ENCODE measurements at regions not wholly inside any gene's neighbourhood (a gene's known extent, or its start where the extent isn't known, plus 50 kb on each side); places are given as distances from the start of the nearest gene placed in this dataset.
"Not testable (repeated sequence)": the region's sequence is repeated elsewhere in the genome, so short reads cannot be mapped to it uniquely, and the experiment has no call there.

GRCh38 chr5:114148253-114148652 is 213.6 kb upstream of the KCNN2 start:
- Mint-ChIP-seq H3K27me3 (no peaks in the 10 kb centered on the region), H3K4me3 (no peak overlapping the region), H3K4me1 (no peaks in the 10 kb centered on the region), H3K9me3 (ENCODE audit: insufficient read depth) (peaks cover 21% of the 10 kb centered on the region), H3K27ac (no peak overlapping the region)
- Histone ChIP-seq H3K4me1 (ENCODE audit: control insufficient read depth in 2 of 2, insufficient read depth in 2 of 2, low read length in 2 of 2) (no peaks in the 10 kb centered on the region), H3K27me3 (replicated peaks in 1 of 4; ENCODE audit: control extremely low read depth in 1 of 4, control insufficient read depth in 3 of 4, insufficient read depth in 4 of 4, low read length in 3 of 4) (no peaks in the 10 kb centered on the region), H3K9me3 (ENCODE audit: control extremely low read depth in 1 of 3, control insufficient read depth in 2 of 3, insufficient read depth in 1 of 3, low read length in 2 of 3) (peaks cover 0 to 11% (median 2%) of the 10 kb centered on the region in 3 donors), H3K4me2 (replicated peaks; ENCODE audit: low read depth, low read length, poor library complexity, severe bottlenecking) (no peak overlapping the region), H2AFZ (ENCODE audit: insufficient read depth, low read depth, low read length, poor library complexity, severe bottlenecking) (no peak overlapping the region), H3K27ac (ENCODE audit: low read length in 2 of 2) (no peak overlapping the region), H4K20me1 (ENCODE audit: control insufficient read depth, insufficient read depth, low read length, poor library complexity, severe bottlenecking) (no peaks in the 10 kb centered on the region), H3K4me3 (ENCODE audit: control extremely low read depth in 1 of 5, extremely low read depth in 1 of 5, insufficient read depth in 1 of 5, low read depth in 2 of 5, low read length in 4 of 5) (no peak overlapping the region), H3K36me3 (replicated peaks in 1 of 2; ENCODE audit: control extremely low read depth in 1 of 2, control insufficient read depth in 1 of 2, extremely low read depth in 1 of 2, insufficient read depth in 2 of 2, low read length in 1 of 2) (no peaks in the 10 kb centered on the region), H3K79me2 (ENCODE audit: control insufficient read depth, insufficient read depth, low read length) (no peaks in the 10 kb centered on the region), H3K9ac (ENCODE audit: low read length) (no peak overlapping the region)
- no peak for TF ChIP-seq EZH2 (IDR thresholded peaks at IDR 0.05; ENCODE audit: borderline replicate concordance, insufficient read depth, low read depth, low read length, poor library complexity, severe bottlenecking)
- TF ChIP-seq, protein P1, sequence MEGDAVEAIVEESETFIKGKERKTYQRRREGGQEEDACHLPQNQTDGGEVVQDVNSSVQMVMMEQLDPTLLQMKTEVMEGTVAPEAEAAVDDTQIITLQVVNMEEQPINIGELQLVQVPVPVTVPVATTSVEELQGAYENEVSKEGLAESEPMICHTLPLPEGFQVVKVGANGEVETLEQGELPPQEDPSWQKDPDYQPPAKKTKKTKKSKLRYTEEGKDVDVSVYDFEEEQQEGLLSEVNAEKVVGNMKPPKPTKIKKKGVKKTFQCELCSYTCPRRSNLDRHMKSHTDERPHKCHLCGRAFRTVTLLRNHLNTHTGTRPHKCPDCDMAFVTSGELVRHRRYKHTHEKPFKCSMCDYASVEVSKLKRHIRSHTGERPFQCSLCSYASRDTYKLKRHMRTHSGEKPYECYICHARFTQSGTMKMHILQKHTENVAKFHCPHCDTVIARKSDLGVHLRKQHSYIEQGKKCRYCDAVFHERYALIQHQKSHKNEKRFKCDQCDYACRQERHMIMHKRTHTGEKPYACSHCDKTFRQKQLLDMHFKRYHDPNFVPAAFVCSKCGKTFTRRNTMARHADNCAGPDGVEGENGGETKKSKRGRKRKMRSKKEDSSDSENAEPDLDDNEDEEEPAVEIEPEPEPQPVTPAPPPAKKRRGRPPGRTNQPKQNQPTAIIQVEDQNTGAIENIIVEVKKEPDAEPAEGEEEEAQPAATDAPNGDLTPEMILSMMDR (IDR thresholded peaks at IDR 0.05): no peak
- ATAC-seq (ENCODE audit: low read depth) (no peak), DNase-seq (no peak)
- CTCF ChIA-PET: no interaction called here
- POLR2A ChIA-PET: no interaction called here
- 83% methylated on average over 2 of the region's 3 CpGs for WGBS (ENCODE audit: insufficient coverage)
- intact Hi-C loops (cut with micrococcal nuclease): no loop called here

DNA sequence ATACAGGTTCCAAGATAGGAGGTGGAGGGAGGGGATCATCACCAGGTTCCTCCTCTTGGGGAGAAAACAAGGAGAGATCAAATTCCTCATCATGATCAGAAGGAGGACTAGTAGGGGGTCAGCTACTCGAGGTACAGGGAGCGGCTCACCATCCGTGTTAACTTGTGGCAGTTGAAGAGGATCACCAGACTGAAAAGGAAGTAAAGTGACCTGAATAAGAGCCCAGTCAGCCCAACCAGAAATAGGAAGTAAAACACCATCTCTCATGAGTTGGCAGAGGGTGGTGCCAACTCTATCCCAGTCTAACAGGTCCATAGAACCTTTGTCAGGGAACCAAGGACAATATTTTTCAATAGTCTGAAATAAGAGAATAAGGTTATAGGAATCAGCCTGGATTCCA is 213.1 kb upstream of the KCNN2 start:
- H3K4me3 ChIP-seq (ENCODE audit: control extremely low read depth in 1 of 5, extremely low read depth in 1 of 5, insufficient read depth in 1 of 5, low read depth in 2 of 5, low read length in 4 of 5); DNase-seq; ATAC-seq (ENCODE audit: low read depth); H3K4me1 ChIP-seq (ENCODE audit: control insufficient read depth in 2 of 2, insufficient read depth in 2 of 2, low read length in 2 of 2); intact Hi-C loops (cut with micrococcal nuclease); H3K27ac ChIP-seq (ENCODE audit: low read length in 2 of 2); CTCF ChIA-PET; H2AFZ ChIP-seq (ENCODE audit: insufficient read depth, low read depth, low read length, poor library complexity, severe bottlenecking); H3K4me2 ChIP-seq (replicated peaks; ENCODE audit: low read depth, low read length, poor library complexity, severe bottlenecking); H3K9ac ChIP-seq (ENCODE audit: low read length); H3K4me3 Mint-ChIP-seq; H3K27me3 Mint-ChIP-seq; POLR2A ChIA-PET; H3K27me3 ChIP-seq (replicated peaks in 1 of 4; ENCODE audit: control extremely low read depth in 1 of 4, control insufficient read depth in 3 of 4, insufficient read depth in 4 of 4, low read length in 3 of 4); H3K79me2 ChIP-seq (ENCODE audit: control insufficient read depth, insufficient read depth, low read length); H3K4me1 Mint-ChIP-seq; H3K27ac Mint-ChIP-seq; H4K20me1 ChIP-seq (ENCODE audit: control insufficient read depth, insufficient read depth, low read length, poor library complexity, severe bottlenecking); H3K36me3 ChIP-seq (replicated peaks in 1 of 2; ENCODE audit: control extremely low read depth in 1 of 2, control insufficient read depth in 1 of 2, extremely low read depth in 1 of 2, insufficient read depth in 2 of 2, low read length in 1 of 2): not testable (repeated sequence)
- WGBS (ENCODE audit: insufficient coverage): no CpG with 5 or more reads among the region's 3 CpGs
- peaks cover 0 to 11% (median 2%) of the 10 kb centered on the region in 3 donors for H3K9me3 ChIP-seq (ENCODE audit: control extremely low read depth in 1 of 3, control insufficient read depth in 2 of 3, insufficient read depth in 1 of 3, low read length in 2 of 3)
- peaks cover 21% of the 10 kb centered on the region for H3K9me3 Mint-ChIP-seq (ENCODE audit: insufficient read depth)

Measured in B cell (primary cell).